HUDEP-2 (cell line): ENCODE measurements at regions not wholly inside any gene's neighbourhood (a gene's known extent, or its start where the extent isn't known, plus 50 kb on each side); places are given as distances from the start of the nearest gene placed in this dataset.
"Not testable (repeated sequence)": the region's sequence is repeated elsewhere in the genome, so short reads cannot be mapped to it uniquely, and the experiment has no call there.

Experiments
- DNase-seq, 76 experiments: peaks; one replicate each; lab custom pipeline; 2025; ENCODE audit not compliant: unreplicated experiment in 76 of 76; lab: John Stamatoyannopoulos, UW

DNA sequence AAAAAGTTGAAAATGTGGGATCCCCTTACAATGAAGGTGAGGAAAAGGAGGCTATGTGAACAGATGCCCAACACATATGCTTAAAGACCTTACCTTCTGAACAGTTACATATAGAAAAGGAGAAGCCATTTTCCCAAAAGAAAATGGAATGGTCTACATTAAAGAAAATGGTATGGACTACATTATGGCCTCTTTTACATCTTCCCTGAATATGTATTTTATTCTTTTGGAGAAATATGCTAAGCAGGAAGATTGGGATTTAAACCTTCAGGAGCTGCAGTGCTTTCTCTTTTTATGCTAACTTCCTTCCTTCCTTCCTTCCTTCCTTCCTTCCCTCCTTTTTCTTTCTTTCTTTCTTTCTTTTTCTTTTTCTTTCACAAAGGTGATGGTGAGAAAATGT, 155.4 kb downstream of the SEC23IP start:
- no peak for DNase-seq

DNA sequence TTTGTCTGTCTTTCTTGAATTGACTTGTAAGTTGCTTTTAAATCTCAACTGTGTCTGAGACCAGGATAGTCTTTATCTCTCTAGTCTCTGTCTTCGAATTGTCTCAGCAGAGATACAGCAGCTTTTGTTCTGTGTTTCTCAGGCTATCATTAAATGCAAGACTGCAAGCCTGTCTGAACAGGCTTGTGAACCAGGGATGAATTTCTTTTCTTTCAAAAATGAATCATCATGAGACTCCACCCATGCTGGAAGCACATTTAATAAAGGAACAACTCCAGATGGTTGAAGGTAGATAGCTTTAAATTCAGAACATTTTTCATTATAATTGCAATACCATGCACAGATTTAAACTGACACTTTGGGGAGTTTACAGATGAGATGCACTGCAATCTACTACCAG, 155.9 kb downstream of the SEC23IP start:
- no peak for DNase-seq

DNA sequence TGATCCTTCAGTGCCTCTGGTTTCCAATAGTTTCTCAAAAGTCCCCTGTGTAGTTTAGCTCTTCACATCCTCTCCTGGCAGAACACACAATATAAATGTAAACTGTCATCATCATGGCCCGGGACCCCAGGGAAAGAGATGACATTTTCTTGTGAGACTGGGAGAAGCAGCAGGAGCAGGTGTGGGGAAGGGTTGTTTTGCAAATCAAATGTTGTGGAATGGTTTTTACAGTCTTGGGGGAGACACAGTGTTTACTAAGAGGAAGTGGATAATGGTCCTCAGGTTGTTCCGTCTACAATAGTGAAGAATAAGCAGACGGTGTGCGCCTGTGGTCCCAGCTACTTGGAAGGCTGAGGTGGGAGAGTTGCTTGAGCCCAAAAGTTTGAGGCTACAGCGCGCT, 159.1 kb downstream of the SEC23IP start:
- DNase-seq, result no peak

DNA sequence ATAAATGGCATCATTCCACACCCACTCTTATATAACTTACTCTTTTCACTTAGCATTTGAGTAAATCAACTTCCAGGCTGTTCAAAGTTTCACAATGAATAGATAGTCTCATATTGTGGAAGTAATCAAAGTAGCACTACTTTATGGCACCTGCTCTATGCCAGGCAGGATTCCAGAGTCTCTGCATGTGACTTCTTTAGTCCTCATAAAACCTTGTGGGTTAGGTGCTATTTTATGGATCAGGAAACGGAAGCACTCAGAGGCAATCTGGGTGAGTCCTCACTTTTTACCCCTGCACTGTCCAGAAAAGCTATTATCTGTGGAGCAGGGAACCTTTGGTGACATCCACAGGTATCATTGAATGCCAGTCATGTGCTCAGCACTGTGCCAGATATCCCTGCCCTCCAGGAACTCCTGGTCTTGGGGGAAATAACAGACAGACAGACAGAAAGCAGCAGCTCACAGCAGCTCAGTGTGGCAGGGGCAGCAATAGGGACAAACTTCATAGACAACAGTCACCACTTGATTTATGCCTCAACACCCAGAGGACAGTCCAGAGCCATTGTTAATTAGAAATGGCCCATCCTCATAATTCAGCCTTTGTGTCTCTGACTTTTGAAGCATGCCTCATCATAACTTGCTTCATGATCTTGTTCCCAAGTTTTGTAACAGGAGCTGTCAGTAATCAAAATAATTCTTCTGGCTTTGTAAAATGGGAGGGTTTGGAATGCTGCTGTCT, 160.6 kb downstream of the SEC23IP start:
- no peak for DNase-seq

DNA sequence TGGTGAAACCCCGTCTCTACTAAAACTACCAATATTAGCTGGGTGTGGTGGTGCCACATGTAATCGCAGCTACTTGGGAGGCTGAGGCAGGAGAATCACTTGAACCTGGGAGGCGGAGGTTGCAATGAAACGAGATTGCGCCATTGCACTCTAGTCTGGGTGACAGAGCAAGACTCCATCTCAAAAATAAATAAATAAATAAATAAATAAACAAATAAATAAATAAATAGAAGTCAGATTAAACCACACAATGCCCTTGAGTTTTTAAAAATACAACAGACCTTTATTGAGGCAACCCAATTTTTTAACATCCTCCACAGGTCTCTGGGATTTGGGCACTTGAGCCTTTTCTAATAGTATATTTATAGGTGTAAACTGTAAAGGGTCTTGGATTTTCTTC, 167.3 kb downstream of the SEC23IP start:
- not testable (repeated sequence) for DNase-seq

DNA sequence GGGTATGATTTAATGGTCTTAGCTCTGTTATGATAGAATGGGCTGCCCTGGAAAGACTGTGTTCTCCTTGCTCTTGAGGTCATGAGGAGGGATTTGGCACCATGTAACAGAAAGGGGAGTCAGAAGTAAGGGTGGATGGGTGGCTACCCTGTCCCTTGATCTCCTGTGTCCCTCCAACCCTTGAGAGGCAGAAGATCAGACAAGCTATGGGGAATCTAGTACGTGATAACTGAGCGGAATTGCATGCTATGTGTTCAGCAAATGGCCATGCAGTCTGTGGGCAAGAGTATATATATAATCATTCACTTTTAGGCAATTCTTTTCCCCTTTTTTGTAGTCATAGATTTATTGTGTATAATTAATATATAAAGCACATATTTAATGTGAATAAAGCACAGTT, 174.9 kb downstream of the SEC23IP start:
- no peak for DNase-seq

DNA sequence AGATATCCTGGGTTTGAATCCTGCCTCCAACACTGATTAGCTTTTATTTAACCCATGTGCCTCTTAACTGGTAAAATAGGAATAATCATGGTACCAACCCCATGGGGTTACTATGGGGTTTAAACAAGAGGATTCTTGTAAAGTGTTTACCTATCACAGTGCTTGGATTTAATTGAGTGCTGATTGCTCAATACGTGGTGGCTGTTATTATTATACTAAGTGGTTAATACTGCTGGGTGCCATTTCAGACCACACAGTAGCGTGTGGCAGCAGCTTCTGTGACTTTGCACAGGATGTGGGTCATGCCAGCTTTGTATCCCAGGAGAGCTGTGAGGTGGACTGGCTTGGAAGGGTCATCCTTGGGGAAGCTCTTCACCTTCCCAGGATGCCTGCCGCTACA, 177.2 kb downstream of the SEC23IP start:
- DNase-seq, result no peak

DNA sequence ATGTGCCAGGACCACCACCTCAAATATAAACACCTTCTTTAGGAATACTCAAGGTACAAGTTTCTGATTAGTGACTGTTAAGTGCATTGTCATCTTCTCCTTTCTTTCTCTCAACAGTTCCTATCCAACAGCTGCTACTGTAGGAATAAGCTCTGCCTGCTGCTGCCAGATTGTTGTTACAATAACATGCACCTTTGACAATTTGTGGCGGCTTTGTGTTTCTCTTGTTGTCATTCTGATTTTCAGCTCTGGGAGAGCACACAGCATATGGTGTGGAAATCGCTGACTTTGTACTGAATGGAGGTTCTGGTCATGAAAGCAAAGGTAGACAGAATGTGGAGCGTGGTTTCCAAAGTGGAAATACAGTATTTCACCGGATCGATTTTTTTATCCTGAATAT, 182.8 kb downstream of the SEC23IP start:
- no peak for DNase-seq

DNA sequence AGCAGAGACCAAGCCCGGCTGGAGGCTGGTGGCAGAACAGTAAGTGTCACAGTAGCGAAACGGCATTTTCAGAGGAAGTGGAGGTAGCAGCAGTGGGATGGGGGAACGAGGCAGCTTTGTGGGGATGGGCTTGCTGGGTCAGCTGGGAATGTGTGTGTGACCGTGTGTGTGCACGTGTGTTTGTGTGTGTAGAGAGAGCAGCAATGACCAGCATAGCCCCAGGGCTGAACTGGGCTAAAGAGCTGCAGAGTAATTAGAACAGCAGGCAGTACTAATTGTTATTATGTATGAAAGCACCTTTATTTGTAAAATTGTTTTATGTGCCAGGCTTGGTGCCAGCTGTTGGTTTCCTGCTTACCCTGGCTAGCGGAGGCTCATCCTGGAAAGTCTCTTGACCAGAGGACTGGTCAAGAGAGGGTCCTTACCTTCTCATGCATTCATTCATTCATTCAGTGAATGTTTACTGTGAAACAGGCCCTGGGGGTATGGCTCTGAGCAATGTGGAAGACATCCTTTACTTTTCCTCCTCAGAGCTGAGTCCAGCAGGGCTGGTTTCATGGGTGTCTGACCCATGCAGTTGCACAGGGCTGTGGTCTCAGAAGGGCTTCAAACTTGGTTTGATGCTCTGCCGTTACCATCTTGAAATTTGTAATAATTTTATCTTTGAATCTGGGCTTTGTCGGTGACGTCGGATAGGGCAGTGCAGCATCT, 184.6 kb downstream of the SEC23IP start:
- DNase-seq, result no peak

DNA sequence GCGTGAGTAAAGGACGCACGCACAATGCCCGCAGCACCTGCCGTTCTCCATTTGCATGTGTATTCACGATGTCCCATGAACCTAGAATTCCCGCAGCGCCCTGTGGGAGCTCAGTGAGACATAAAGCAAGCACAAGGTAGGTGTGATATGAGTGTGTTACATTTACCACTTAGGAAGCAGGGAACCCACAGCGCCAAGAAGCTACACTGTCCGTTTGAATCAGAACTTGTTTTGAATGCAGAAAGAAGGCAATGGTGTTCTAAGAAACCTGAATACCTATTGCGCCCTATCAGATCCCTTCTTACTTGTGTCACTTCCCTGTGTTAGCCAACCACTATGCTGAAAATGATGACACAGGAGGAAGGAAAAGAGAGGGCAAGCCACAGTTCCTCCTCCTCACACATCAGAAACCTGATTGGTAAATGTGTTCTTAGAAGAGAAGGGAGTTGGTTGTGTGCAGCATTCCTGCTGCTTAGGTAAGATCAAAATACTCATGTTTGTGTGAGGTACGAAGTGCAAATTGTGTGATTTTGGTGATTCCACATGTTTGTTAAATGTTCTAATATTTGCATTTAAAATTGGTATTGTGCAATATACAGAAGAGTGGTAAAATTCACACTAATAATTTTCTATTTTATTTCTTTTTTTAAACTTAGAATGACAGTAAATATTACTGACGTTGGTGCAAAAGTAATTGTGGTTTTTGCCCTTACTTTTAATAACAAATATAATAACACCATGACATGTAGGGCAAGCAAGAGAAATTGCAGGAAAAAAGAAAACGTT, 185.4 kb downstream of the SEC23IP start:
- no peak for DNase-seq

DNA sequence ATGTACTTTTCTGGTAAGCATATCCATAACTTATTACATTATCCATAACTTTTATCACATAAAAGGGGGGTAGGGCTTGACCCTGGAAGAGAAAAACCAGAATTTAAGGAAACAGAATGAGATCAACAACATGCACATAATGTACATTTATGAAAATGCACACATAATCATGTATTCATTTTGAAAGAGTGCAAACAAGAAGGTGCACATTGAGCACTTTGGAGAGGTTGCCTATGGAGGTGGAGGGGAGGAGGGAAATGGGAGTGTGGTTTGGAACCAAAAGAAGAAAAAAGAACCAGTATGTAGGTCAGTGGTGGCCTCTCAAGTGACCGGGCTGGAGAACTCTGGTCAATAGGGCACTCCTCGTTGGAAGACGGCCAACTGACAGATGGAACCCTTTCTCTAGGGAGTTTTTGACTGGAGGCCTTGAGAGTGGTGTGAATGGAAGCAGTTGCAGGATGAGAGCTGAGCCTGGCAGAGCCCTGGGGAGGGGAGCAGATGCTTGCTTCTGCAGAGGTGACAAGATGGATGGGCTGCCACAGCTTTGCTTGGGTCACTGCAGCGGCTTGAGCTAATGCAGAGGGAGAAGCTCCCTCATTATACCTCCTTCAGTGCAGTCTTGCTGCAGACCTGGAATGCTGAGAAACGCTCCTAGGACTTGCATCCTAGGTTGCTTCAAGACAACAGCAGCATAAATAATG, 192.7 kb downstream of the SEC23IP start:
- no peak for DNase-seq

DNA sequence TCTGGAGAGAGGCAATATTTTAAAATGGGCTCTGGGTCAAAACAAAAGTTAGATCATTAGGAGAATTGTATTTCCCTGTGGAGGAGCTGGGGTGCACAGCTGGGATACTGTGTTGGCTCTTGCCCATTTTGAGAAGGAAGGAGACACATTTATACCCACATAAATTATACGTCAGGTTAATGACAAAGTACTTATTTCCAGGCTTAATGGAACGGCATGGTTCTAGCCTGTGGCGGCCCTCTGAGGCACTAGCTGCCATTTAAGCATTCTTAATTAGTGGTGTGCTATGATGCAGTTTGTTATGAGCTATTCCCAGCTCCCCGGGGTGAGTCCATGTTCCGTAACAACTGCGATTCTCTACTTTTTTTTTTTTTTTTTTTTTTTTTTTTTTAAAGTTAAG, 193.5 kb downstream of the SEC23IP start:
- DNase-seq, result no peak

DNA sequence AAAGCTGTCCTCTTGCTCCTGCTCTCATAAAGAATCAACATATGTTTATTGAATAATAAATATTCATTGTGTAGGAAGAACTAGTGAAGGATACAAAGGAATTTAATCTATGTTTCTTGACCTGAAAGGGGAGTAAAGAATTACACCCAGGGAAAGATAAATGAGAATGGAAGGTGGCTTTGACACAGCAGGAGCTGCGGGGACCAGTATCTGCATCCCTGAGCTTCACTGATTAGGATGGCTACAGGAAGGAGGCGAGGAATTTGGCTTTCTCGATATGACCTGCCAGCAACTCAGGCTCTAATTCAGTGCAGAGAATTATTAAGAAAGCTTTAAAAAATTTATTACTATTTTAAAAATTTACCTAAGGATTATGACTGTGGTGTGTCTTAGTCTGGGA, 194.6 kb downstream of the SEC23IP start:
- DNase-seq, result no peak

DNA sequence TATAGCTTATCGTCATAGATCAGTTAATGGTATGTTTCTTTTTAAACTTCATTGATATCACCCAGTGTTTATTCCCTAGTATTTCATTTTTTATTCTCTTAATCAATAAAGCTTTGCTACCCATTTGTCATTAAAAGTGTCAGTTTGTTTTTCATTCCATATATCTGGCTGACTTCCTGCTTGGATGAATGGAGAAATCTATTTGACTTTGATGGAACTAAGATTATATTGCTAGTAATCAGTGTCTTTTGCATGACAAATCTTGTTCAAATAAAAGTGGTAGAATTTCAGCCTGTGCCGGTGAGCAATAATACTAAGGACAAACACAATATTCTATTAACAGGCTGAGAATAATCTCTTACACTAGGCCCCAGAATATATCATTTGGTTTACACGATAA, 203.3 kb downstream of the SEC23IP start:
- no peak for DNase-seq

DNA sequence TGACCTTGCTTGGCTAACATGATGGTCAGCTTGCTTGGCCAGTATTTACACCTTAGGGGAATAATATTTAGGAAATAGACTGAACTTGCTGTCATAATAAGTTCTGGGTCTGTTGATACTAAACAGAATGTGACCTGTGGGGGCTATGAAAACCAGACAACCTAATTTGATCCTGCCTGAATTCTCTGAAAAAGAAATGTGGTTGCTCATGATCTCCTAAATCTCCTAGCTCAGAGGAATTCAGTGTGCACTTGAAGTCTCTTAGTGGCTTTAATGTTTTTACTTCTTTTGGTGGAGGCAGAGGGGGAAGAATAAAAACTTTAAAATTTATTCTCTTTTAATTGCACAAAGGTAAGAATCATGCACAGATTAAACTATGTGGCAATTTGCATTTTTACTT, 205.2 kb downstream of the SEC23IP start:
- DNase-seq, result no peak

DNA sequence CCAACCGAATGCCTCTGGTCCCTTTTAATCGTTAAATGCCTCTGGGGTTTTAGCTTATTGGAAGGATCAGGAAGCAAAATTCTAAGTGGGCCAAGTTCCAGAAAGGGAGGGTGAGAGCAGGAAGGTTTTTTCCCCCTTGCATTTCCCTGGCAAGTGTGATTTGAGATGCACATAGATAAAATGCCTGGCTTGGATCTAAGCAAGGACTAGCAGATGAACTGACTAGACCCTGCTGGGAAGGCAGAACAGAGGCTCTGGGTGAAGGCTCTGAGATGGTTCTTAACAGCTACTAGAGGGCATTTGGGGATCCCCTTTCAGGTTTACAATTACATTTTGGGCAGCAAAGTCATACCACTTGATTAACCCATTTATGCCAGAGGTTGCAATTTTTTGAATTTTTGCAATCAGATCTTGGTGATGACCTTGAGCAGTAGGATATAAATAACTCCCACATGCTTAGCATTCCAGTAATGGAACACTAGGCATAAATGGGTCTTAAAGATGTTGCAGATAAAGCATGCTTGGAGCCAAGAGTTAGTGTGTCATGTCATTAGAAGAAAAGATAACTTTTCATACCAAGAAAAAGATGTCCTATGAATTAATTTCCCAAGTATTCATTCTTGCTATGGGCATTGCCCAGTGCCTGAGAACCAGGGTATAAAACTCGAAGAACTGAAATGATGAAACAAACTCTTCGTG, 205.9 kb downstream of the SEC23IP start:
- no peak for DNase-seq

DNA sequence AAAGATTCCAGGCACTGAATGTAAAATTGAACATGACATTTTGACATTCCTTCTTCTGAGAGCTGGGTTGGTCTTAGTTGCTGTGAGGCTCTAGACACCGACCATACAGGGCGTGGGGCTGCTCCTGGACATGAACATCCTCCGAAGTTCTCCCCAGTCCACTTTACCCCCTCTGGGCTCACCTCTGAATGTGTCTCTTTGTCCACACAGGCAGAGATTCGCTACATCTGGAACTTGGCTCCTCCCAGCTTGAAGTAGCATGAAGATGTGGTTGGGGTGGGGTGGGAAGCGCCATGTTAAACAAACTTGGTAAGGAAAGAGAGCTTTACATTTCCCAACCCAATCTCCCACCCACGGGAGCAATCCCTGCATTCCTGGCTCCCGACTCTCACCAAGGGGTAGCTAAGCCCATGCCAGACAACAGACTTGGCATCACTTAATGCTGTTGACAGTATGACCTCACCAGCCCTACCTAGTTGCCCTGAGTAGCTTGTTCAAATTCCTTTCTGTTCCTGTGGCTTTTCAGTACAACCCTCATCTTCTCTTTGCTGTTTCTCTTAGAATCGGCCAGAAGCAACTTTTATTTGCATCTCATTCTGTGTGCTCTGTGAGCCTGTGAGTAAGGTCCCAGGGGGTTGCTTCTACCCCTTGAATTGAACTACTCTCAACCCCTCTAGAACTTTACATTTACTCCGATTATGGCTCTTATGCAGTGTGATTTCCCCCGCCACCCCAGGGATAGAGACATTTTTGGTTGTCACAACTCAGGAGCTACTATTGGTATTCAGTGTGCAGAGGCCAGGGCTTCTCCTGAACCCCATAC, 211.4 kb downstream of the SEC23IP start:
- DNase-seq, result no peak

DNA sequence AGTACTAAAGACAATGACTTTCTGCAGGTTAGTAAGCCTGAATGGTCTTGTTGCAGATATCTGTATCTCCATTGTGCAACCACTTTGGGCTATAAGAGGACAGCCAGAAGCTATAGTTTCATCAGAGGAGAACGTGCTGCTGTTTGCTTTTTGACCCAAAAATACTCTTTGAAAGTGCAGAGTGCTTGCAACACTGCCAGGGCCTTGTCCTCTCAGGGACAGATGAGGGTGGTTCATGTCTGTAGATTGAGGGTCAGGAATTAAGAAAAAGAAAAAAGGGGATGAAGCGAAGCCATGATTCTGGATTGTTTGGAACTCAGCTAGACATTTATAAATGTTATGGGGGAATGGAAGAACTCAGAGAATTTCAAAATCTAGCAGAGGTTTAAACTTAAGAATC, 212.5 kb downstream of the SEC23IP start:
- DNase-seq, result no peak

DNA sequence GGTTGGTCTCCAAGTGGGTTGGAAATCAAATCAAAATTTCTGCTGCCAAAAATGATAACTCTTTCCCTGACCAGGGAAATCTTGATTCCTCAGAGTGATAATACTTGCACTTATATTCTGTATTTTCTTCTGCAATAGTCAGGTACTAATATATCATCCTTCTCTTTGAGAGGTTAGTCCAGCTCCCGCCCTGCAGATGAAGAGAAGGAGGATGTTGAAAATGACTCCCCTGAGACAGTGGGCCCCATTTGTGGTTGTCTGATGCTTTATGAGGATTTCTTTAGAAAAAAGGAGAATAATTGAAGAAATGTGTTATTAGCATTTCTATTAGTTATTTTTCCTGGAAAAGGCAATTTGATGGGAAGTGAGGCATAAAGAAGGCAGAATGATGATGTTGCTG, 213.0 kb downstream of the SEC23IP start:
- DNase-seq, result no peak

DNA sequence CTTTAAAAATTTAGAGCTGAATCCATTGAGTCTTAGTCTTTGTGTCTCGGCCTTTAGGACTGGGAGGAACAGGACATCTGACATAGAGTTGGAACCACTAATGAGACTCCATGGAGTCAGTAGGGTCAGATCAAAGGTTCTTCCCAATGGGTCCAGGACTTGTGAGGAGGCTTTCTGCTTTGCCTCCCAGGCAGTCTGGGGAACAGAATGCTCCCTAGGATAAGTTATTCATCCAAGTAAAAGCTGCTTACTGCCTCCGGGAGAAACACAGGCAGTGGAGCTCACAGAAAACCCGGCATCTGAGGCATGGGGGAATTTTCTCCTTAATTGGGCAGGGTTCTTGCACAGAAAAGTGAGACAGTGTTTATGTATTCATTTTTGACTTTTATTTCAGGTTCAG, 216.4 kb downstream of the SEC23IP start:
- no peak for DNase-seq
